SK-N-SH treated with all-trans-retinoic acid at 6 μM for 48 hours (cell line): ENCODE measurements at regions not wholly inside any gene's neighbourhood (a gene's known extent, or its start where the extent isn't known, plus 50 kb on each side); places are given as distances from the start of the nearest gene placed in this dataset.

Experiments used
- ARNTL ChIP-seq: fragments of 450-650 bp; formaldehyde crosslinking; IDR thresholded peaks from 2 replicates; pipeline ENCODE4 v1.5.0; 2020; ENCODE audit warnings: low read depth, mild to moderate bottlenecking, moderate library complexity, borderline replicate concordance
- GLIS3 ChIP-seq: fragments of 250-450 bp; sonication (Bioruptor Pico); IDR thresholded peaks from 2 replicates; pipeline ENCODE4 v1.5.0; 2020; ENCODE audit warnings: mild to moderate bottlenecking, moderate library complexity
- OSR1 ChIP-seq: fragments of 250-450 bp; sonication (Bioruptor Pico); IDR thresholded peaks from 2 replicates; pipeline ENCODE4 v1.8.0; 2022; ENCODE audit warnings: moderate library complexity, mild to moderate bottlenecking, inconsistent platforms
- TOX ChIP-seq: fragments of 250-450 bp; sonication (Bioruptor Pico); IDR thresholded peaks from 2 replicates; pipeline ENCODE4 v1.8.0; 2021; ENCODE audit warnings: mild to moderate bottlenecking, moderate library complexity, borderline replicate concordance
- ZC3H10 ChIP-seq: fragments of 250-450 bp; sonication (Bioruptor Pico); IDR thresholded peaks from 2 replicates; pipeline ENCODE4 v1.5.1; 2021; ENCODE audit warnings: mild to moderate bottlenecking, moderate library complexity
- ZFP3 ChIP-seq: fragments of 250-450 bp; sonication (Bioruptor Pico); IDR thresholded peaks from 2 replicates; pipeline ENCODE4 v1.5.0; 2020; ENCODE audit warnings: mild to moderate bottlenecking, moderate library complexity
- ZFP30 ChIP-seq: fragments of 450-650 bp; formaldehyde crosslinking; IDR thresholded peaks from 2 replicates; pipeline ENCODE4 v1.5.0; 2022; ENCODE audit warnings: mild to moderate bottlenecking, moderate library complexity
- ZNF70 ChIP-seq: fragments of 450-650 bp; formaldehyde crosslinking; IDR thresholded peaks from 2 replicates; pipeline ENCODE4 v1.5.0; 2020; ENCODE audit warnings: mild to moderate bottlenecking, moderate library complexity
- TF ChIP-seq, protein P1 (sequence below): fragments of 250-450 bp; sonication (Bioruptor Pico); IDR thresholded peaks from 2 replicates; pipeline ENCODE4 v1.8.0; 2020; ENCODE audit warnings: mild to moderate bottlenecking, moderate library complexity, borderline replicate concordance
- TF ChIP-seq, protein P2 (sequence below): fragments of 250-450 bp; sonication (Bioruptor Pico); IDR thresholded peaks from 2 replicates; pipeline ENCODE4 v1.8.0; 2021; ENCODE audit warnings: low read depth, mild to moderate bottlenecking, moderate library complexity, borderline replicate concordance
- TF ChIP-seq, protein P3 (sequence below): fragments of 250-450 bp; sonication (Bioruptor Pico); IDR thresholded peaks from 2 replicates; pipeline ENCODE4 v1.5.1; 2020; ENCODE audit warnings: low read depth, mild to moderate bottlenecking, moderate library complexity
- TF ChIP-seq, protein P4 (sequence below): fragments of 250-450 bp; sonication (Bioruptor Pico); IDR thresholded peaks from 2 replicates; pipeline ENCODE4 v1.5.1; 2021; ENCODE audit warnings: mild to moderate bottlenecking, moderate library complexity

DNA sequence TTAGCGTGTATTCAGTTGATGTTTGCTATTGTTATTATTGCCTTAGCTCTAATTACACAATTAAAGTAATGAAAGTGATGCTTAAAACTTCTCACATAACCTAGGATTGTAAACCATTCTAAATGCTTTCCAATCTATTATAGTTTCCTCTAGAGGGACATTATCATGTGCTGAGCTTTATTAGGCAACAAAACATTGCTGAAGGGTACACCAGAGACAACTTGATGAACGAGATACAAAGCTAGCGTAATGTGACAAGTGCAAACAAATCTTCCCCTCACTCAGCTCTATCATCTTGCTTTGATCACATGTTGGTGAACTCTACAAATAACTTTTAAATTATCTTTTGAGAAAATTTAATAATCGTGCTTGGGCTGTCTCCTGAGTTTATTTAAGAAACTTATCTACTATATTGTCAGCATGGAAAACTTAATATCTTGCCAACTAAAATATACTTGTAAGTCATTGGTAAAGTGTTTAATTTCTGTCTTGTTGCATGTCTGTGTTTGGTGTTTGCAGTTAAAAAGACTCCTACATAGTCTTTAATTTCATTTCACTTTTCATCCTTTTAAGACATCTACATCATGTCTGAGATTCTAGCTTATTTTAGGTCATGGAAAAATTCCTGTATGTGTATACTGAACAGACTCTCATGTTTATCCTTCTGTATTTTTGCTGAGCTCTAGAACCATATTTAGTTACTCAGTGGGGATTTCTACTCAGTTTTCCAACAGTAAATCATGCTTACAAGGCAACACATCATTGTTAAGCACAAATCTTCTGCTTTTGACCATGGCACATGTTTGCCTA, 104.2 kb upstream of the ADAMTS5 start:
- TF ChIP-seq, protein P1, sequence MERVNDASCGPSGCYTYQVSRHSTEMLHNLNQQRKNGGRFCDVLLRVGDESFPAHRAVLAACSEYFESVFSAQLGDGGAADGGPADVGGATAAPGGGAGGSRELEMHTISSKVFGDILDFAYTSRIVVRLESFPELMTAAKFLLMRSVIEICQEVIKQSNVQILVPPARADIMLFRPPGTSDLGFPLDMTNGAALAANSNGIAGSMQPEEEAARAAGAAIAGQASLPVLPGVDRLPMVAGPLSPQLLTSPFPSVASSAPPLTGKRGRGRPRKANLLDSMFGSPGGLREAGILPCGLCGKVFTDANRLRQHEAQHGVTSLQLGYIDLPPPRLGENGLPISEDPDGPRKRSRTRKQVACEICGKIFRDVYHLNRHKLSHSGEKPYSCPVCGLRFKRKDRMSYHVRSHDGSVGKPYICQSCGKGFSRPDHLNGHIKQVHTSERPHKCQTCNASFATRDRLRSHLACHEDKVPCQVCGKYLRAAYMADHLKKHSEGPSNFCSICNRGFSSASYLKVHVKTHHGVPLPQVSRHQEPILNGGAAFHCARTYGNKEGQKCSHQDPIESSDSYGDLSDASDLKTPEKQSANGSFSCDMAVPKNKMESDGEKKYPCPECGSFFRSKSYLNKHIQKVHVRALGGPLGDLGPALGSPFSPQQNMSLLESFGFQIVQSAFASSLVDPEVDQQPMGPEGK: no peak
- TF ChIP-seq ARNTL (CRISPR knock-in tag) (no peak), TOX (no peak), GLIS3 (CRISPR knock-in tag) (no peak), ZFP3 (no peak), OSR1 (CRISPR knock-in tag) (no peak), ZFP30 (CRISPR knock-in tag) (no peak), ZNF70 (CRISPR knock-in tag) (no peak), ZC3H10 (CRISPR knock-in tag) (0 out of 2 replicates have a peak, but pooled peaks have one; percentile 49)
- TF ChIP-seq, protein P2, sequence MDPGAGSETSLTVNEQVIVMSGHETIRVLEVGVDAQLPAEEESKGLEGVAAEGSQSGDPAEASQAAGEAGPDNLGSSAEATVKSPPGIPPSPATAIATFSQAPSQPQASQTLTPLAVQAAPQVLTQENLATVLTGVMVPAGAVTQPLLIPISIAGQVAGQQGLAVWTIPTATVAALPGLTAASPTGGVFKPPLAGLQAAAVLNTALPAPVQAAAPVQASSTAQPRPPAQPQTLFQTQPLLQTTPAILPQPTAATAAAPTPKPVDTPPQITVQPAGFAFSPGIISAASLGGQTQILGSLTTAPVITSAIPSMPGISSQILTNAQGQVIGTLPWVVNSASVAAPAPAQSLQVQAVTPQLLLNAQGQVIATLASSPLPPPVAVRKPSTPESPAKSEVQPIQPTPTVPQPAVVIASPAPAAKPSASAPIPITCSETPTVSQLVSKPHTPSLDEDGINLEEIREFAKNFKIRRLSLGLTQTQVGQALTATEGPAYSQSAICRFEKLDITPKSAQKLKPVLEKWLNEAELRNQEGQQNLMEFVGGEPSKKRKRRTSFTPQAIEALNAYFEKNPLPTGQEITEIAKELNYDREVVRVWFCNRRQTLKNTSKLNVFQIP (CRISPR knock-in tag): no peak
- TF ChIP-seq, protein P3, sequence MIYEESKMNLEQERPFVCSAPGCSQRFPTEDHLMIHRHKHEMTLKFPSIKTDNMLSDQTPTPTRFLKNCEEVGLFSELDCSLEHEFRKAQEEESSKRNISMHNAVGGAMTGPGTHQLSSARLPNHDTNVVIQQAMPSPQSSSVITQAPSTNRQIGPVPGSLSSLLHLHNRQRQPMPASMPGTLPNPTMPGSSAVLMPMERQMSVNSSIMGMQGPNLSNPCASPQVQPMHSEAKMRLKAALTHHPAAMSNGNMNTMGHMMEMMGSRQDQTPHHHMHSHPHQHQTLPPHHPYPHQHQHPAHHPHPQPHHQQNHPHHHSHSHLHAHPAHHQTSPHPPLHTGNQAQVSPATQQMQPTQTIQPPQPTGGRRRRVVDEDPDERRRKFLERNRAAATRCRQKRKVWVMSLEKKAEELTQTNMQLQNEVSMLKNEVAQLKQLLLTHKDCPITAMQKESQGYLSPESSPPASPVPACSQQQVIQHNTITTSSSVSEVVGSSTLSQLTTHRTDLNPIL (CRISPR knock-in tag): no peak
- TF ChIP-seq, protein P4, sequence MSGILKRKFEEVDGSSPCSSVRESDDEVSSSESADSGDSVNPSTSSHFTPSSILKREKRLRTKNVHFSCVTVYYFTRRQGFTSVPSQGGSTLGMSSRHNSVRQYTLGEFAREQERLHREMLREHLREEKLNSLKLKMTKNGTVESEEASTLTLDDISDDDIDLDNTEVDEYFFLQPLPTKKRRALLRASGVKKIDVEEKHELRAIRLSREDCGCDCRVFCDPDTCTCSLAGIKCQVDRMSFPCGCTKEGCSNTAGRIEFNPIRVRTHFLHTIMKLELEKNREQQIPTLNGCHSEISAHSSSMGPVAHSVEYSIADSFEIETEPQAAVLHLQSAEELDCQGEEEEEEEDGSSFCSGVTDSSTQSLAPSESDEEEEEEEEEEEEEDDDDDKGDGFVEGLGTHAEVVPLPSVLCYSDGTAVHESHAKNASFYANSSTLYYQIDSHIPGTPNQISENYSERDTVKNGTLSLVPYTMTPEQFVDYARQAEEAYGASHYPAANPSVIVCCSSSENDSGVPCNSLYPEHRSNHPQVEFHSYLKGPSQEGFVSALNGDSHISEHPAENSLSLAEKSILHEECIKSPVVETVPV (CRISPR knock-in tag): no peak
